Stimulated activated CD8-positive, alpha-beta memory T cell treated with anti-CD3 and anti-CD28 coated beads, Interleukin-12 subunit alpha, Interleukin-12 subunit beta, amount 100 ng/mL, for 1 hour (primary cell): ENCODE measurements at regions not wholly inside any gene's neighbourhood (a gene's known extent, or its start where the extent isn't known, plus 50 kb on each side); places are given as distances from the start of the nearest gene placed in this dataset.

ENCODE experiments used
- DNase-seq: peaks from one replicate; pipeline ENCODE4 v3.0.0-alpha.2; 2020; ENCODE audit warnings: low read depth

- DNase-seq: no peak
Measured at GRCh38 chr14:98120831-98121464, 1151.0 kb downstream of the BCL11B start.

DNA sequence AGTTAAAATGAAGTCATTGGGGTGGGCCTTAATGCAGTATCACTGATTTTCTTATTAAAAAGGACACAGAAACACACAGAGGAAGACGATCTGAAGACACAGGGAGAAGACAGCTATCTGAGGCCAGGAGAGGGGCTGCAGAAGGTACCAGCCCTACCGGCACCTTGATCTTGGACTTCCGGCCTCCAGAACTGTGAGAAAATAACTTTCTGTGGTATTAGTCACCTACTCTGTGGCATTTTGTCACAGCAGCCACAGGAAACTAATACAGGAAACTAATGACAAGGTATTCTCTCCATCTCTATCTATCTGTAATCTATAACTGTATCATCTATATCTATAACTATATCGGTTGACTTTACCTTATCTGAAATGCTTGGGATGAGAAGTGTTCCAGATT lies 1149.5 kb downstream of the BCL11B start:
- no peak for DNase-seq

- no peak for DNase-seq
Measured at GRCh38 chr14:98130691-98131090, 1141.3 kb downstream of the BCL11B start.

DNA sequence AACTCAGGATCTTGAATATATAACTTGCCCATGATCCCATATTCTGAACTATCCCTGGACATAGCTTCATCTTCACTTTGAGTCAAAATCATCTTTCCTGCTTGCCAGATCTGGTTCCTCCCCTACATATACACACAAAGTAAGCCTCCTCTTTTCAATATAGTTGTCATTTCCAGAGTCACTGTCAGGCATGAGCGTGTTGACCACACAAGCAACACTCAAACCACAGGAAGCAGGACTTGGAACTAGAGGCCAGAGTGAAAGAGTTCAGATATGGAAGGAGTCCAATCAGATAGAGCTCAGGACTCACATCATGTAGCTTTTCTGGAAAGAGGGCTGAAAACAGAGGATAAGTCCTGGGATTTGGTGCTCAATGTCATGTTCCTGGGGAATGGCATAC lies 1140.6 kb downstream of the BCL11B start:
- no peak for DNase-seq

GRCh38 chr14:98133806-98134205 lies 1138.2 kb downstream of the BCL11B start:
- DNase-seq: no peak

DNA sequence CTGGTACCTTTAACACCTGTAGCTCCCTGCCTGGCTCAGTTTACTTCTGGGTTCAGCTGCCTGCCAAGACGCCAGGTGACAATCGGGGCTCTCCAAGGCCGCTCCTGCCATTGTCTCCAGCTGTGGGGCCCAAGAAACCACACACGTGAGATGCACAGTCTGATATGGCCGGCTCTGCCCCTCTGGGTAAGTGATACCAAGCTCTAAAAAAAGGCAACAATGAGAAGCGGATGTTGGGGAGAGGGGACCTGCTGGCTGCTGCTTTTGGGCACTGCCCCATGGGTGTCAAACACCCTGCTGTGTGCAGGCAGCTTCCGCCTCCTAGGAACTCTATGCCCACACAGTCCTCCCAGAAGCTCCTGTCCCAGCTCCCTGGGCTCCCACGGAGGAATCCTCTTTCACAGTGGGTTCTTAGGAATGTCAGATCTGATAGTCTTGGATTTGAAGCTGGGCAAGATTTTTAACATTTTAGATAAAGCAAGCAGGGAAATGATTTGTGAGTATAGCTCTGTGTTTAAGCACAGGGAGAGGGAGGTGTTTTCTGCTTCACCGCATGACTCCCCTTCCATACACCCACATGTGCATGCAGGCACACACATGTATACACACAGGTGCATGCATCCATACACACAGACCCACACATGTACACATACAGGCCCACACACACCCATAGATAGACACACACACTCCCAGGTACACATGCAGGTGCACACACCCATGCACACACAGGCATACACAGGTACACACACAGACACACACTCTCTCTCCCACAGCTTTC lies 1135.8 kb downstream of the BCL11B start:
- no peak for DNase-seq

DNA sequence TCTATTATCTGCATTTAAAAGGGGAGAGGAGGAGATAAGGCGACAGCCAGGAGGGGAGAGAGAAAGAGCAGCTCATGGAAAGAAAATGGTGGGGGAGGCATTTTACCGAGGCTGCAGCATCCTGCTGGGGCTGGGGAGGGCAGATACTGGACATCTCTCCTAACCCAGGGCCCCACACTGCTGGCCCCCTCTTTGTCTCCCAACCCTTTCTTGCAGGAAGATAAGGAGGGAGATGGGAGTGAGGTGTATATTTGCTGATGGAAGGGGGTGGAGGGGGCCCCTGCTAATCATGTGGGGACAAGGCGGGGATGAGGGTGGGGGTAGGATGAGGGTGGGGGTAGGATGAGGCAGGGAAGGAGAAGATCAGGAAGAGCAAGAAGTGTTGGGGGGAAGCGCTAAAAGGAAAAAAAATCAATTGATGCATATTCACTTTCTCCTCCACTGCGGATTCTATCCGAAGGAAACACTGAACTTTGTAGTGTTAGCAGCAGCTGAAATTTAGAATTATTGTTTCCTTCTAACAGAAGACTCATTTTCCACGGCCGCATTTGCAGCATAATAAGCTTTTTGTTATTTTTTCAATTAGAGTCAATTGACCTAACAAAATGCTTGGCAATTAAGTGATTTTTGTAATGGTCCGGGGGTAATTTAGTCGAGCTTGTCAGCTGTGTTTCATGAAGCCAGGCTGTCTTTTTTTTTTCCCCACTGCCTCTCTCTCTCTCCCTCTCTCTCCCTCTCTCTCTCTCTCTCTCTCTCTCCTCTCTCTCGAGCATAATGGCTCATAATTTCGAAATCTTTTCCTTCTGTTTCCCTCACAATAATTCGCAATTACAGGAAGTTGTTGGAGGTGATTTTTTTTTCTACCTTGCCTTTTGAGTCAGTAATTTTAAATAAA lies 1134.6 kb downstream of the BCL11B start:
- DNase-seq: no peak

GRCh38 chr14:98138666-98139065 lies 1133.3 kb downstream of the BCL11B start:
- DNase-seq: peak; percentile 55

DNA sequence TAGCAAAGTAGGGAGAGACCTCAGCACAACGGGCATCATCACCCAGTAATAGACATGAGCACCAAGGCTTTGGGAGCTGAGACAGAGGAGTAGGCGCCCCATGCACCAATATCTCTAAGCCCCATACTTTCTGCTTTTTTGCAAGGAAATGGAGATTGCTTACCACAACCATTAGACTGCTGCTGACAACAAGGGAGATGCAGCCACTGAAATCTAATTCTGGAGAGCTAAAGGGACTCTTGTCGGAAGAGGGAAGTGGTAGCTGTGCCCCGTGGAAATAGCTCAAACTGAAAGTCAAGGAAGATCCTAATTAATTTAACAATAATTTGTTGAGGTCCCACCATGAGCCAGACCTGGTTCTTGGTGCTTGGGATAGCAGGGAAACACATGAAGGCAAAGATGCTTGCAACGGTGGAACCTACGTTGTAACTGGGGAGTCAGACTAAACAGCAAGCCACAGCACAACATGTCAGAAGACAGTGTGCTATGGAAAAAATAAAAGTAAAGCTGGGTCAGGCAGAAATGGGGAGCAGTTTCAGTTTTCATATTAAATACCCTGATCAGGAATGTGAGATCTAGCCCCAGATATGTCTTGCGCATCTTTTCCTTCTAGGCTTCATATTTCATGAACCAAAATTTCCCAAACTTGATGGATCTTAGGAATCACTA lies 1131.0 kb downstream of the BCL11B start:
- no peak for DNase-seq

DNA sequence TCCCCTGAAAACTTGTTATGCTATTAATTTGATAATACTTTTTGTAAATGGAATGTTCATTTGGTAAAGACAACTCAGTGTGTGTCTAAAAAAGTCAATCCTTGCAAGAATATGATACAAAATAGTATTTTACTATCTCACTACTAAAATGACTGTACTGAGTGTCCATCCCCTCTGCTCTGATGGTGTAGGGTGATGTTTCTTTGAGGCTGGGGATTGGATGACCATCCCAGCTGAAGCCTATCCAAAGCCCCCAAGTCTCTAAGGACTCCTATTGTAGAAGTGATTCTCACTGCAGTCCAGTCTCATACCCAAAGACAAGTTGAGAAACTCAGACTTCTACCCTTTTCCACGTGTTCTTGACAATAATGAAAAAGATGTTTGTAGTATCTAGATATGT lies 1128.4 kb downstream of the BCL11B start:
- DNase-seq: no peak

DNA sequence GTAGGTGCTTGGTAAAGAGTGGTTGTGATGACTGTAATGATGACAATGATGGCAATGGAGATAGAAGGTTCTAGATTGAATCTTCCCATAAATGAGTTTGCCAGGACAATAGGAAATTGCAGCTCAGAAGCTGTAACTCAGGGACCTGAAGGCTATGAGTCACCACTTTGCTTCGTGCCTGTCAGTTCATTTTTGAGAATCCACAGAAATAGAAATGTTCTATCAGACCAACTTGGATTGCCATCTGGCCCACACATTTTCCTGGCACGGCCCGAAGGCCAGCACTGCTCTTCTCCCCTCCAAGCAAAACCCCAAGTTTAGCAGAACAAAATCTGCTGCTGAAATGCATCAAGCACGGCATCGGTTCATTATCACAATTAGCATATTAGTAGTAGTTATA lies 1127.0 kb downstream of the BCL11B start:
- no peak for DNase-seq

- DNase-seq: no peak
Measured at GRCh38 chr14:98146416-98146815, 1125.6 kb downstream of the BCL11B start.

DNA sequence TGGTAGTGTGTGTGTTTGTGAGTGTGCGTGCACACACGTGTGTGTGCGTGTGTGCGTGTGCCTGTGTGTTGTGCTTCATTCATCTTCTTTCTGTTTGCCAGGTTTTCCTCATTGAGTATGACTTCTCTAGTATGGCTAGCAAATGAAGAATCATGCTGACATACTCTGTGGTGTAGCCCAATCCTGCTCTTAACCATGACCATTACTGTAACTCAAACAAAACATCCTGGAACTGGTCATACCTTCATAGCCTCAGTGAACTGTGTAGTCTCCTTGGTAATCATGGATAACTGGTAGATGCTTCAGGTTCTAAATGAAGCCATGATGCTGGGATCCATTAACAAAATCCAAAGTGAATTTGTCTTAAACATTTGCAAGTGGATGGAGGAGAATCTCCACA lies 1117.7 kb downstream of the BCL11B start:
- DNase-seq: no peak

DNA sequence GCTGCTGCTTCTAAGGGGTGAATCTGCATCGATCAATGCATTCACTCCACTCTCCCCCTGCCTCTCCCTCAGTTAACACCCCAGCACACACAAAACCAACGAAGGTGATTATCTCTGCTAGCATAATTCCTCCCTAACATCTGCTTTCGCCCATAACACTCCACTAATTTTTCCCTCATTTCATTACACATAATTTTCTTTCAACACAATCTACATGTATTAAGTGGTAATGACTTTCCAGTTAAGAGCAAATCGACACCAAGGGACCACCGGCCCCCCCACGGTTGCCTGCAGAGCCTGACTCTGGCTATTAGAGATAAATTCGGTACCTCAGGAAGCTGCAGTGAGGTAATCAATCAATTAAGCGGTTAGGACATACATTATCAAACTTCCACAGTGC lies 1115.6 kb downstream of the BCL11B start:
- DNase-seq: no peak

DNA sequence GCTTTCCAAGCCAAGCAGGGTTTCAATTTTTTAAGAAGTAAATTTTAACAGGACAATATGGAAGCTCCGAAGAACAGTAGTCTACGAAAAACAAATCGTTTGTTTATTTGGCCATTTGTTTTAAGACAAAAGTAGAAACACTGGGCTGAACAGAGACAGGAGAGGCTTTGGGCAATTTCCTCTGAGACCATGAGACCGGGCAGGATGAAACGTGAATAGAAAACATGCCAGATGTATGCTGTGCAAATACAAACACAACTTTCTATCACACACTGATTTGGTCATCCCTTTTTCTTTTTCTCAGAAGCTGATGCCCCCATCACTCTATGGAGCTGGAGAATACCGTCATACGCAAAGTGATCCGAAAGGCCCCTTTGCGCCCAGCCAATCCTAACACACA lies 1111.1 kb downstream of the BCL11B start:
- DNase-seq: no peak

- DNase-seq: no peak
Measured at GRCh38 chr14:98161356-98161755, 1110.6 kb downstream of the BCL11B start.

DNA sequence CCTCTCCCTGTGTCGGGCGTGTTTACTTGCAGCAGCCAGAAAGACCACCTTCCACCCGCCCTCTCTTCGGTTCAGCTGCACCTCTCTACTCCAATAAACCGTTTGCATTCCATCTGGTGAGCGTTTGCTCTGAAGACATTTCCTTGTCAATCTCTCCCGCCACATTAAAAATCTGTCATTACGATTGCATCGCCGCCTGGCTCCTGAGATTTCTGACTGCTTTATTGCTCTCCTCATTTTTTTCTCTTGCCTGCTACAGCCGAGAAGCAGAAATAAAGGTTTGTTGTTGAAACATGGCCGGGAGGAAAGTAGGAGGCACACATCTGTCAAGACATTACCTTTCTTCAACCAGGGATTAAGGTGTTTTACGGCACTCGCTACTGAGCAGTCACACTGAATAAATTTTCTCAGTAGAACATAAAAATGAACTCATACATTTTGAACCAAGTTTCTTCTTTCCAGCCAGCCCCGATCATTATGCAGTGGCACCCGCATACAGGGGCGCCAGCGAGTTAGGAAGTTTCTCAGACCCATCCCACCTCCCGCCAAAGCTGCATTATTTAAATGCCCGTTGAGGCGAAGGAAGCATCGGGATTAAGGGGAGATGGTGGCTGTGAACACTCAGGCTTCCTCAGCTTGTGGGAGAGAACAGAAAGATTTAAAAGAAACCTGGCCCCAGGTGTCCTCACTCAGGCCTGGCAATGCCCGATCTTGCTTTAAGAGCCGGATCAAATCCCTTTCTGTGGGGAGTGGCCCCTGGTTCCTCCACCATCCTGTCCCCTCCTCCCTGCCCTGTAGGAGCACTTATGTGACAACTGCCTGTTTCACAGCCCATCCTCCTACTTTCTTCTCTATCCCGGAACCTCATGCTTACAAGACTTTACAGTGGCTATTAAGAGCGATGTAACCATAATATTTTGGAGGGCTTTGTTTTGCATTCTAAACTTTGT lies 1108.9 kb downstream of the BCL11B start:
- no peak for DNase-seq

GRCh38 chr14:98163873-98164272 lies 1108.1 kb downstream of the BCL11B start:
- no peak for DNase-seq

- no peak for DNase-seq
Measured at GRCh38 chr14:98165976-98166375, 1106.0 kb downstream of the BCL11B start.

DNA sequence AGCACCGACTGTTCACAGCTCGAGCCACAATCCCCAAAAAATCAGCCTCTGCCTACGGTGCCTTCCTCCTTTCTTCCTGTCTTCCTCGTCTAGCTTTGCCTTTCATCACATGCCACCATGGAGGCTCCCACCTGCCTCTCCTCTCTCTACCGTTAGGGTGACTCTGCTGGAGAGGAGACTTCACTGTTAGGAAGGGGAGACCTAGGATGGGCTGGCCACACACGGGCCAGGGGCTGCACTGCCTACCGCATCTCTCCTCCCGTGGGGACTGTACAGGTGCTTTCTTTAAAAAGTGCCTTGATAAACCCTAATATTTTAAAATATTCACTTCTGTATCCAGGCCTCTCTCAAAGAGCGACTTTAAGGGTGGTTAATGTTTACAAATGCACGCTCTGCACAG lies 1104.7 kb downstream of the BCL11B start:
- no peak for DNase-seq

DNA sequence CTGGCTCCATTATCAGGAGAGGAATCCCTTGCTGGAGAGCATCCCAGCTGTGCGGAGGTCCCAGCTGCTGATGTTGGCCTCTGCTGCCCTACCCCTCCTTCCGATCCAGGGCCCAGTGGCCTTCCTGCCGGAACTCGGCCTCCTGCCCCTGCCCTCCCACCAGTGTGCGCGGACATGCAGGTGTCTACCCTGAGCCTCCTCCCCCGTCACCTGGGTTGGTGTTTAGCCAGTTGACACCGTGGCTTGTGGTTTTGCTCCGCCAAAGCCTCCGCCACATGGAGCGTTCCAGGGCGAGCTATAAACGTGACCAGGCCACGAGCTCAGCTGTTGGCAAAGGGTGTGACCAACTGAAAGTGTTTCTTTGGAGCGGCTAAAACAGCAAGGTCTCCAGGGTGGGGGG lies 1104.3 kb downstream of the BCL11B start:
- no peak for DNase-seq
